OCI-LY1 (cell line): ENCODE measurements at regions not wholly inside any gene's neighbourhood (a gene's known extent, or its start where the extent isn't known, plus 50 kb on each side); places are given as distances from the start of the nearest gene placed in this dataset.

Source experiments
- H2AFZ ChIP-seq: fragments of 200-600 bp; sonication (generic), shearing (Covaris generic); 2 replicates; pipeline ENCODE4 v1.6.0; 2014; ENCODE audit warnings: antibody characterized with exemption, mild to moderate bottlenecking, low read length
- H3F3A ChIP-seq: fragments of 200-600 bp; sonication (generic), shearing (Covaris generic); 2 replicates; pipeline ENCODE4 v1.6.0; 2014; ENCODE audit warnings: mild to moderate bottlenecking, antibody characterized with exemption, low read length, moderate library complexity; ENCODE audit not compliant: insufficient read depth
- H3K27ac ChIP-seq: fragments of 200-600 bp; sonication (generic); 2 replicates; pipeline ENCODE4 v1.5.1; 2014; ENCODE audit warnings: low read length, mixed run types, mild to moderate bottlenecking, low read depth; ENCODE audit not compliant: poor library complexity, severe bottlenecking
- H3K27me3 ChIP-seq: fragments of 200-600 bp; sonication (generic); 2 replicates; pipeline ENCODE4 v1.6.0; 2014; ENCODE audit warnings: antibody characterized with exemption, mild to moderate bottlenecking, low read length, moderate library complexity; ENCODE audit not compliant: insufficient read depth
- H3K36me3 ChIP-seq: fragments of 200-600 bp; sonication (generic); 2 replicates; pipeline ENCODE4 v1.6.1; 2014; ENCODE audit warnings: mild to moderate bottlenecking, antibody characterized with exemption, low read length, moderate library complexity, mixed read lengths; ENCODE audit not compliant: insufficient read depth
- H3K4me1 ChIP-seq: fragments of 200-600 bp; sonication (generic); 2 replicates; pipeline ENCODE4 v1.5.1; 2014; ENCODE audit warnings: mild to moderate bottlenecking, low read length, moderate library complexity; ENCODE audit not compliant: insufficient read depth, severe bottlenecking
- H3K4me2 ChIP-seq: fragments of 200-600 bp; sonication (generic), shearing (Covaris generic); 2 replicates; pipeline ENCODE4 v1.6.1; 2014; ENCODE audit warnings: low read length
- H3K4me3 ChIP-seq: fragments of 200-600 bp; sonication (generic); 2 replicates; pipeline ENCODE4 v1.5.1; 2014; ENCODE audit warnings: low read length, low read depth, mild to moderate bottlenecking, mixed read lengths; ENCODE audit not compliant: poor library complexity, severe bottlenecking
- H3K79me2 ChIP-seq: fragments of 200-600 bp; shearing (Covaris generic); 2 replicates; pipeline ENCODE4 v1.6.1; 2016; ENCODE audit warnings: mixed run types, low read length, mixed read lengths; ENCODE audit not compliant: insufficient read depth
- H3K9ac ChIP-seq: fragments of 200-600 bp; sonication (generic), shearing (Covaris generic); 2 replicates; pipeline ENCODE4 v1.6.1; 2014; ENCODE audit warnings: mild to moderate bottlenecking, low read length, mixed read lengths
- H3K9me2 ChIP-seq: fragments of 200-600 bp; sonication (generic), shearing (Covaris generic); 2 replicates; pipeline ENCODE4 v1.6.1; 2014; ENCODE audit warnings: low read depth, mild to moderate bottlenecking, low read length, mixed read lengths
- H3K9me3 ChIP-seq: fragments of 200-600 bp; shearing (Covaris generic); 2 replicates; pipeline ENCODE4 v1.6.1; 2014; ENCODE audit warnings: low read length, mixed read lengths
- H4K20me1 ChIP-seq: fragments of 200-600 bp; sonication (generic), shearing (Covaris generic); 2 replicates; pipeline ENCODE4 v1.6.0; 2016; ENCODE audit warnings: mild to moderate bottlenecking, low read length; ENCODE audit not compliant: insufficient read depth
- EZH2 ChIP-seq: fragments of 200-600 bp; sonication (generic), shearing (Covaris generic); IDR thresholded peaks from 2 replicates; pipeline ENCODE4 v1.8.0; 2017; ENCODE audit warnings: borderline replicate concordance, mixed run types, mild to moderate bottlenecking, antibody characterized with exemption, low read length, moderate library complexity, mixed read lengths
- TF ChIP-seq, protein P1 (sequence below): fragments of 200-600 bp; sonication (generic), shearing (Covaris generic); IDR thresholded peaks from 2 replicates; pipeline ENCODE4 v1.5.1; 2017; ENCODE audit warnings: mild to moderate bottlenecking, antibody characterized with exemption, low read length, moderate library complexity, mixed read lengths

DNA sequence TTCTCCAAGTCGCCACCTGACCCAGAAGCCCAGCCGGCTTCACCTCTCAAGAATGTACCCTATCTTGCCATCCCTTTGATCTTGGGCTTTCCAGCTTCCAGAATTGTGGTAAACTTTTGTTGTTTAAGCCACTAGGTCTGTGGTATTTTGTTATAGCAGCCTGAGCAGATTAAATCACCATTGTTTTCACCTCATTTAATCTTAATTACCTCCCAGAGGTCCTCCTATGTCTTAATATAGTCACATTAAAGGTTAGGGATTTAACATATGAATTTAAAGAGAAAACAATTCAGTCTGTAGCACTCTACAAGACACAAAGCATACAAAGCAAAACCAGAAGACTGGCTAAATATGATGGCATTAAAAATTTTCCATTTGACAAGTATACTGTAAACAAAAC is 123.4 kb upstream of the CADM2 start:
- no peaks in the 10 kb centered on the region for H3K9me3 ChIP-seq
- no peaks in the 10 kb centered on the region for H3K79me2 ChIP-seq
- H3F3A ChIP-seq: no peaks in the 10 kb centered on the region
- H3K36me3 ChIP-seq: no peaks in the 10 kb centered on the region
- TF ChIP-seq, protein P1, sequence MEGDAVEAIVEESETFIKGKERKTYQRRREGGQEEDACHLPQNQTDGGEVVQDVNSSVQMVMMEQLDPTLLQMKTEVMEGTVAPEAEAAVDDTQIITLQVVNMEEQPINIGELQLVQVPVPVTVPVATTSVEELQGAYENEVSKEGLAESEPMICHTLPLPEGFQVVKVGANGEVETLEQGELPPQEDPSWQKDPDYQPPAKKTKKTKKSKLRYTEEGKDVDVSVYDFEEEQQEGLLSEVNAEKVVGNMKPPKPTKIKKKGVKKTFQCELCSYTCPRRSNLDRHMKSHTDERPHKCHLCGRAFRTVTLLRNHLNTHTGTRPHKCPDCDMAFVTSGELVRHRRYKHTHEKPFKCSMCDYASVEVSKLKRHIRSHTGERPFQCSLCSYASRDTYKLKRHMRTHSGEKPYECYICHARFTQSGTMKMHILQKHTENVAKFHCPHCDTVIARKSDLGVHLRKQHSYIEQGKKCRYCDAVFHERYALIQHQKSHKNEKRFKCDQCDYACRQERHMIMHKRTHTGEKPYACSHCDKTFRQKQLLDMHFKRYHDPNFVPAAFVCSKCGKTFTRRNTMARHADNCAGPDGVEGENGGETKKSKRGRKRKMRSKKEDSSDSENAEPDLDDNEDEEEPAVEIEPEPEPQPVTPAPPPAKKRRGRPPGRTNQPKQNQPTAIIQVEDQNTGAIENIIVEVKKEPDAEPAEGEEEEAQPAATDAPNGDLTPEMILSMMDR: no peak
- TF ChIP-seq EZH2: no peak
- no peak overlapping the region for H3K9ac ChIP-seq
- H3K27me3 ChIP-seq: no peaks in the 10 kb centered on the region
- H2AFZ ChIP-seq: no peak overlapping the region
- H3K4me1 ChIP-seq: no peaks in the 10 kb centered on the region
- H3K9me2 ChIP-seq: no peaks in the 10 kb centered on the region
- no peak overlapping the region for H3K27ac ChIP-seq
- H4K20me1 ChIP-seq: no peaks in the 10 kb centered on the region
- H3K4me2 ChIP-seq: no peak overlapping the region
- H3K4me3 ChIP-seq: no peak overlapping the region

DNA sequence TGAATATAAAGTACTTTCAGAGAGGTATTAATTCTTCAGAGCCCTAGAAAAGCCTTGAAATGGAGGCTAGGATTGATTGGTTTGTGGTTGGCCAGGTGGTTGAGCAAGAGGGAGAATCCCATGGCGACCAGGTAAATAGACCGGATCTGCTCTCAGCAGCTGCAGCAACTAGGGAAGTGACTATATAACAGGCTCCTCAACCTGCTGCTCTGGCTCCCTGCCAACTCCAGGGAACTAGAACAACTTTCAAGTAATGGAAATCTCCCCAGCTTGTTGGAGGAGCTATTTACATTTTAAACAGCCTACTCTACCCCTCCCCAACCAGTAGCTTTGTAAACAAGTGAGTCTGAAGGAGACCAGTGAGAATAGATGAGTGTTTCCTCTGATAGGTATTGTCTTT is 121.8 kb upstream of the CADM2 start:
- H3F3A ChIP-seq: no peaks in the 10 kb centered on the region

DNA sequence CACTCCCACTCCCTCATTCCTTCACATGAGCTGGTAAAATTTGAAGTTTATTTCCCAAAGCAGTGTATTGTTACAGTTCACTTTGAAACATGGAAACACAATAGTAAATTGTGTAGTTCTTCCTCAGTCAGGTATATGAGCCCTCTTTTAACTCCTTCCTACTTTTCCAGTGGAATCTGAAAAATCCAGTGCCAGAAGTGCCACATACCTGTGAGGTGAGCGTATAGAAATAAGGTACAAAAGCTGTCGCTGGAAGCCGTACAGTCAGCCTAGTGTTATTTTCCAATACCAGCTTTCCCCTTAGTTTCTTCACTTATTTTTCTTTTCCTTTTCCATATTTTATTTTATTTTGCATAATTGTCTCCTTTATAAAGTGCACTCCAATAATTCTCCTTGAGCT is 81.7 kb upstream of the CADM2 start:
- no peaks in the 10 kb centered on the region for H3K36me3 ChIP-seq
- no peak overlapping the region for H3K27ac ChIP-seq
- no peaks in the 10 kb centered on the region for H3K9me3 ChIP-seq
- TF ChIP-seq EZH2: no peak
- TF ChIP-seq, protein P1: no peak
- H3K9me2 ChIP-seq: no peaks in the 10 kb centered on the region
- no peaks in the 10 kb centered on the region for H4K20me1 ChIP-seq
- H3K9ac ChIP-seq: no peak overlapping the region
- H3K27me3 ChIP-seq: no peaks in the 10 kb centered on the region
- H3K4me1 ChIP-seq: no peaks in the 10 kb centered on the region
- no peak overlapping the region for H3K4me3 ChIP-seq
- no peaks in the 10 kb centered on the region for H3F3A ChIP-seq
- H2AFZ ChIP-seq: no peak overlapping the region
- no peaks in the 10 kb centered on the region for H3K79me2 ChIP-seq
- H3K4me2 ChIP-seq: no peak overlapping the region

More for the DNA sequence above, 121.8 kb upstream of the CADM2 start:
- Histone ChIP-seq H3K27ac (no peak overlapping the region), H4K20me1 (no peaks in the 10 kb centered on the region), H3K4me1 (no peaks in the 10 kb centered on the region), H3K9me2 (no peaks in the 10 kb centered on the region), H3K27me3 (no peaks in the 10 kb centered on the region), H3K9me3 (no peaks in the 10 kb centered on the region), H3K9ac (no peak overlapping the region), H3K36me3 (no peaks in the 10 kb centered on the region), H3K4me2 (no peak overlapping the region), H3K79me2 (no peaks in the 10 kb centered on the region), H3K4me3 (no peak overlapping the region), H2AFZ (no peak overlapping the region)
- no peak for TF ChIP-seq EZH2
- TF ChIP-seq, protein P1: no peak
